Panc1 (cell line): ENCODE measurements at regions not wholly inside any gene's neighbourhood (a gene's known extent, or its start where the extent isn't known, plus 50 kb on each side); places are given as distances from the start of the nearest gene placed in this dataset.

Experiments used
- ATAC-seq: fragments of 200-7000 bp; cut with Tn5 transposase; 2 replicates; pipeline ENCODE4 v1.9.1; 2020; ENCODE audit warnings: mild to moderate bottlenecking, moderate library complexity
- BruUV-seq: library from RNA; stranded (reverse); fragments of 400-500 nt; replicated peaks from 2 replicates; lab custom pipeline; 2021; lab: Mats Ljungman, UMichigan
- CTCF ChIA-PET: fragments of 300-600 bp; sonication (Branson Sonifier 250); formaldehyde crosslinking; loops from one replicate; lab custom pipeline; 2022; ENCODE audit warnings: antibody characterized with exemption; lab: Charles Lee
- POLR2A ChIA-PET: fragments of 300-600 bp; sonication (Branson Sonifier 250); formaldehyde crosslinking; loops from one replicate; lab custom pipeline; 2022; ENCODE audit warnings: antibody characterized with exemption; lab: Charles Lee
- DNase-seq: peaks from one replicate; pipeline ENCODE4 v3.0.0-alpha.2; 2010; ENCODE audit warnings: low read depth, low spot score
- H3K27ac ChIP-seq: 2 replicates; pipeline ENCODE4 v1.5.1; 2011; ENCODE audit warnings: mild to moderate bottlenecking, low read length, inconsistent platforms
- H3K27me3 ChIP-seq: fragments of 200-500 bp; sonication (Bioruptor generic); 2 replicates; pipeline ENCODE4 v1.6.0; 2014; ENCODE audit warnings: low read length, inconsistent platforms; ENCODE audit not compliant: control insufficient read depth, insufficient read depth
- H3K36me3 ChIP-seq: fragments of 200-500 bp; sonication (Bioruptor generic); 2 replicates; pipeline ENCODE4 v1.5.1; 2014; ENCODE audit warnings: inconsistent platforms, mild to moderate bottlenecking, low read length, moderate library complexity; ENCODE audit not compliant: control insufficient read depth, insufficient read depth
- H3K4me1 ChIP-seq: 2 replicates; pipeline ENCODE4 v1.5.1; 2011; ENCODE audit warnings: inconsistent platforms, mild to moderate bottlenecking, low read length, moderate library complexity; ENCODE audit not compliant: control insufficient read depth, insufficient read depth
- H3K4me3 ChIP-seq, 2 experiments: 2 replicates each; pipeline ENCODE4 v1.5.1; 2011 to 2012; ENCODE audit warnings: low read depth in 2 of 2, low read length in 2 of 2, mild to moderate bottlenecking in 2 of 2, inconsistent platforms in 1 of 2, moderate library complexity in 1 of 2
- H3K9me3 ChIP-seq: fragments of 200-500 bp; sonication (Bioruptor generic); 2 replicates; pipeline ENCODE4 v1.5.1; 2014; ENCODE audit warnings: low read depth, mild to moderate bottlenecking, inconsistent platforms, low read length, moderate library complexity; ENCODE audit not compliant: control insufficient read depth, insufficient read depth
- POLR2AphosphoS5 ChIP-seq: IDR thresholded peaks from 2 replicates; pipeline ENCODE4 v1.6.1; 2012; ENCODE audit warnings: mild to moderate bottlenecking, low read depth, low read length, moderate library complexity
- SIN3A ChIP-seq: IDR thresholded peaks from 2 replicates; pipeline ENCODE4 v1.6.1; 2012; ENCODE audit warnings: low read depth, mild to moderate bottlenecking, low read length, moderate library complexity, borderline replicate concordance; ENCODE audit not compliant: insufficient read depth
- TCF7L2 ChIP-seq: IDR thresholded peaks from 2 replicates; pipeline ENCODE4 v1.6.1; 2011; ENCODE audit warnings: mild to moderate bottlenecking, low read depth, low read length, inconsistent platforms
- in situ Hi-C: cut with HindIII; loops from 2 replicates; pipeline ENCODE4 v1.10.0; 2016; ENCODE audit warnings: low sequenced_read_pairs, low pct_unique_long_range_greater_than_20kb
- intact Hi-C: fragments of 100-400 bp; cut with micrococcal nuclease; formaldehyde crosslinking; loops from one replicate; pipeline ENCODE4 v1.10.0; 2022; ENCODE audit not compliant: unreplicated experiment
- TF ChIP-seq, protein P1 (sequence below), 2 experiments: IDR thresholded peaks; 2 replicates each; pipeline ENCODE4 v1.6.1; 2011 to 2012; ENCODE audit warnings: low read depth in 2 of 2, control low read depth in 1 of 2, low read length in 1 of 2, mild to moderate bottlenecking in 1 of 2, moderate library complexity in 1 of 2; ENCODE audit not compliant: insufficient read depth in 1 of 2
- TF ChIP-seq, protein P2 (sequence below): fragments of 450-650 bp; IDR thresholded peaks from 2 replicates; pipeline ENCODE4 v1.5.1; 2017; ENCODE audit warnings: mild to moderate bottlenecking

DNA sequence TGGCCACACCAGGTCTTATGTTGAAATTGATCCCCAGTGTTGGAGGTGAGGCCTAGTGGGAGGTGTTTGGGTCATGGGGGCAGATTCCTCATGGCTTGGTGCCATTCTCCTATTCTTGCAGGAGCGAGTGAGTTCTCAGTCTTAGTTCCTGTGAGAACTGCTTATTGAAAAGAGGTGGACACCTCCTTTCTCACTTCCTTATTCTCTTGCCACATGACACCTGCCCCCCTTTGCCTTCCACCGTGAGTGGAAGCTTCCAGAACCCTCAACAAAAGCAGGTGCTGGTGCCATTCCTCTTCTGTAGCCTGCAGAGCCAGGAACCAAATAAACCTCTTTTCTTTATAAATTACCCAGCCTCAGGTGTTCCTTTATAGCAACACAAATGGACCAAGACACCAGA, 318.1 kb upstream of the MCTP2 start:
- Histone ChIP-seq H3K27ac (no peak overlapping the region), H3K27me3 (no peaks in the 10 kb centered on the region), H3K9me3 (no peaks in the 10 kb centered on the region; the same call in 1 of the 2 replicates), H3K36me3 (no peaks in the 10 kb centered on the region), H3K4me3 (no peak overlapping the region), H3K4me1 (no peaks in the 10 kb centered on the region)
- no peak for TF ChIP-seq POLR2AphosphoS5
- ChIA-PET POLR2A (no interaction called here), CTCF (no interaction called here)
- DNase-seq (no peak), ATAC-seq (no peak)
- no TSS peak for BruUV-seq
- intact Hi-C loops: no loop called here
- in situ Hi-C loops: no loop called here

DNA sequence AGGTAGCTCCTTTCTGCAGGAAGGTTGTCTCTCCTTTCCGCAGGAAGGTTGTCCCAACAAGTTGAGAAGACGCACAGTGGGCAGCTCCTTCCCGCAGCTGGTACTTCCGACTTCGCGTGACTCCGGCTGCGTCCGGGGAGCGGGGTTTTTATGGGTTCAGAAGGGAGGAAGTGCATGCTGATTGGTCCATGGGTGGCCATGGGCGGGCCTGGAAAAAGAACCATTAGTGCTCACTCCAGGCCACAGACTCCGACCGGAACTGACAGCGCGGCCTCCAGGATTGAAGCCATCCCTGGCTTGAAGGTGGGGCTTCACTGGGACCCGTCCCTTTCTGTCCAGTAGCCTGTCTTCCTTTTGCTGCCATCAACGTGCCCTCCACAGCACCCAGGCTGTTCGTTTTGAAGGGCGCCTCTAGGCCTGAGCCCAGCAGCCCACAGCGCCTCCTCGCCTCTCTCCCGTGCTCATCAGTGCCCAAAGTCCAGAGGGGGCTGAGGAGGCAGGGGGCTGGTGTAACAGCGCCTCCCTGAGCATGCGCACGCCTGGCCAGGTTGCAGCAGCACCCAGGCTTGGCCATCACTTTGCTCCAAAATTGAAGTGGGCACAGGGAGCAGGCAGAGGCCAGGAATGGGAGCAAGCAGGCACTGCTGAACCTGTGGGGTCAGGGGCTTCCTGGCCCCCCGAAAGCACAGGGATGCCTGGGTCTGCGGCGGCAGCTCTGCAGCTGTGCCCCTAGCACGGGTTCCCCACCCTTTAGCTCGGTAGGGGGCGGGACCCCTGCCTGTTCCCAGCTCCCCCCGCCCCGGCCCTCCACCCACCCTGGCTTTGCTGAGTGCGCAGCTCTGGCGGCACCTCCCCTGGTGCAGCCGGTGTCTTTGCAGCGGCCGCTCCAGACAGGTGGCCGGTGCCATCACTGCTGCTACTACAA, 330.6 kb upstream of the MCTP2 start:
- Histone ChIP-seq H3K4me3 (no peak overlapping the region), H3K36me3 (no peaks in the 10 kb centered on the region), H3K27ac (no peak overlapping the region), H3K9me3 (no peaks in the 10 kb centered on the region), H3K27me3 (no peaks in the 10 kb centered on the region), H3K4me1 (no peaks in the 10 kb centered on the region)
- CTCF ChIA-PET: no interaction called here
- no peak for DNase-seq
- TF ChIP-seq TCF7L2 (no peak), SIN3A (no peak), POLR2AphosphoS5 (no peak)
- TF ChIP-seq, protein P1, sequence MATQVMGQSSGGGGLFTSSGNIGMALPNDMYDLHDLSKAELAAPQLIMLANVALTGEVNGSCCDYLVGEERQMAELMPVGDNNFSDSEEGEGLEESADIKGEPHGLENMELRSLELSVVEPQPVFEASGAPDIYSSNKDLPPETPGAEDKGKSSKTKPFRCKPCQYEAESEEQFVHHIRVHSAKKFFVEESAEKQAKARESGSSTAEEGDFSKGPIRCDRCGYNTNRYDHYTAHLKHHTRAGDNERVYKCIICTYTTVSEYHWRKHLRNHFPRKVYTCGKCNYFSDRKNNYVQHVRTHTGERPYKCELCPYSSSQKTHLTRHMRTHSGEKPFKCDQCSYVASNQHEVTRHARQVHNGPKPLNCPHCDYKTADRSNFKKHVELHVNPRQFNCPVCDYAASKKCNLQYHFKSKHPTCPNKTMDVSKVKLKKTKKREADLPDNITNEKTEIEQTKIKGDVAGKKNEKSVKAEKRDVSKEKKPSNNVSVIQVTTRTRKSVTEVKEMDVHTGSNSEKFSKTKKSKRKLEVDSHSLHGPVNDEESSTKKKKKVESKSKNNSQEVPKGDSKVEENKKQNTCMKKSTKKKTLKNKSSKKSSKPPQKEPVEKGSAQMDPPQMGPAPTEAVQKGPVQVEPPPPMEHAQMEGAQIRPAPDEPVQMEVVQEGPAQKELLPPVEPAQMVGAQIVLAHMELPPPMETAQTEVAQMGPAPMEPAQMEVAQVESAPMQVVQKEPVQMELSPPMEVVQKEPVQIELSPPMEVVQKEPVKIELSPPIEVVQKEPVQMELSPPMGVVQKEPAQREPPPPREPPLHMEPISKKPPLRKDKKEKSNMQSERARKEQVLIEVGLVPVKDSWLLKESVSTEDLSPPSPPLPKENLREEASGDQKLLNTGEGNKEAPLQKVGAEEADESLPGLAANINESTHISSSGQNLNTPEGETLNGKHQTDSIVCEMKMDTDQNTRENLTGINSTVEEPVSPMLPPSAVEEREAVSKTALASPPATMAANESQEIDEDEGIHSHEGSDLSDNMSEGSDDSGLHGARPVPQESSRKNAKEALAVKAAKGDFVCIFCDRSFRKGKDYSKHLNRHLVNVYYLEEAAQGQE (IDR thresholded peaks at IDR 0.05; ENCODE audit: insufficient read depth in 1 of 2, low read depth in 2 of 2, low read length in 1 of 2): no peak
- TF ChIP-seq, protein P2, sequence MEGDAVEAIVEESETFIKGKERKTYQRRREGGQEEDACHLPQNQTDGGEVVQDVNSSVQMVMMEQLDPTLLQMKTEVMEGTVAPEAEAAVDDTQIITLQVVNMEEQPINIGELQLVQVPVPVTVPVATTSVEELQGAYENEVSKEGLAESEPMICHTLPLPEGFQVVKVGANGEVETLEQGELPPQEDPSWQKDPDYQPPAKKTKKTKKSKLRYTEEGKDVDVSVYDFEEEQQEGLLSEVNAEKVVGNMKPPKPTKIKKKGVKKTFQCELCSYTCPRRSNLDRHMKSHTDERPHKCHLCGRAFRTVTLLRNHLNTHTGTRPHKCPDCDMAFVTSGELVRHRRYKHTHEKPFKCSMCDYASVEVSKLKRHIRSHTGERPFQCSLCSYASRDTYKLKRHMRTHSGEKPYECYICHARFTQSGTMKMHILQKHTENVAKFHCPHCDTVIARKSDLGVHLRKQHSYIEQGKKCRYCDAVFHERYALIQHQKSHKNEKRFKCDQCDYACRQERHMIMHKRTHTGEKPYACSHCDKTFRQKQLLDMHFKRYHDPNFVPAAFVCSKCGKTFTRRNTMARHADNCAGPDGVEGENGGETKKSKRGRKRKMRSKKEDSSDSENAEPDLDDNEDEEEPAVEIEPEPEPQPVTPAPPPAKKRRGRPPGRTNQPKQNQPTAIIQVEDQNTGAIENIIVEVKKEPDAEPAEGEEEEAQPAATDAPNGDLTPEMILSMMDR: no peak
- BruUV-seq: no TSS peak
- POLR2A ChIA-PET: interaction anchor here (0.6 kb wide), 1 partner anchor 748 kb away, joined by 15 read pairs; no protein-coding TSS in a partner anchor
- intact Hi-C loops: no loop called here
- in situ Hi-C loops: no loop called here
- ATAC-seq: no peak

DNA sequence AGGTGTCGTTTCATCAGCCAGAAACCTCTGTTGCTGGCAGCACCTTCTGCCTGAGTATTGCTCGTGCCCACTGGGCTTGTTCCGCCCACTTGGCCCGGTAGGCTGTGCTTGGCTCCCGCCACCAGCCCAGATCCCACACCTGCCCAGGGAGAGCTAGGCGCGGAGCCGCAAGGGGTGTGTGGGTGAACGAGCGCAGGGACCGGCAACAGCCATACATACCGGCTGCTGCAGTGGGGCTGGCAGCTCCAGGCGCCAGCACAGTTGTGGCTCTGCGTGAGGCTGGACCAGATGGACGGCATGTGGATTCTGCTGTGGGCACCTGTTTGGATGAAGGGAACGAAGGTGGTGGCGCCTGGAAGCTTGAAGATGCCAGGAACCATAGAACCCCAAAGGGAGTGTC, 331.5 kb upstream of the MCTP2 start:
- H3K27ac ChIP-seq: no peak overlapping the region
- BruUV-seq: no TSS peak
- no peak overlapping the region for H3K4me3 ChIP-seq
- no peaks in the 10 kb centered on the region for H3K27me3 ChIP-seq
- H3K36me3 ChIP-seq: no peaks in the 10 kb centered on the region
- H3K9me3 ChIP-seq: no peaks in the 10 kb centered on the region
- CTCF ChIA-PET: interaction anchor here (0.5 kb wide), 1 partner anchor 46 kb away, joined by 3 read pairs; no protein-coding TSS in a partner anchor
- no peak for TF ChIP-seq TCF7L2
- TF ChIP-seq, protein P2: no peak
- TF ChIP-seq POLR2AphosphoS5: no peak
- no peak for TF ChIP-seq SIN3A
- TF ChIP-seq, protein P1 (IDR thresholded peaks at IDR 0.05; ENCODE audit: insufficient read depth in 1 of 2, low read depth in 2 of 2, low read length in 1 of 2): no peak
- ATAC-seq (no peak), DNase-seq (no peak)
- intact Hi-C loops: no loop called here
- H3K4me1 ChIP-seq: no peaks in the 10 kb centered on the region
- POLR2A ChIA-PET: interaction anchor here (0.6 kb wide), 1 partner anchor 114 kb away, joined by 14 read pairs; no protein-coding TSS in a partner anchor
- in situ Hi-C loops: no loop called here
